ENCODE measurements at regions not wholly inside any gene's neighbourhood (a gene's known extent, or its start where the extent isn't known, plus 50 kb on each side); places are given as distances from the start of the nearest gene placed in this dataset.

- Histone ChIP-seq H3K27me3 (replicated peaks in 1 of 4; ENCODE audit: control extremely low read depth in 1 of 4, control insufficient read depth in 3 of 4, insufficient read depth in 4 of 4, low read length in 3 of 4) (no peaks in the 10 kb centered on the region), H3K9ac (ENCODE audit: low read length) (no peak overlapping the region), H3K27ac (ENCODE audit: low read length in 2 of 2) (no peak overlapping the region), H2AFZ (ENCODE audit: insufficient read depth, low read depth, low read length, poor library complexity, severe bottlenecking) (no peak overlapping the region), H3K79me2 (ENCODE audit: control insufficient read depth, insufficient read depth, low read length) (no peaks in the 10 kb centered on the region), H3K4me2 (replicated peaks; ENCODE audit: low read depth, low read length, poor library complexity, severe bottlenecking) (no peak overlapping the region), H3K4me1 (ENCODE audit: control insufficient read depth in 2 of 2, insufficient read depth in 2 of 2, low read length in 2 of 2) (no peaks in the 10 kb centered on the region), H3K9me3 (ENCODE audit: control extremely low read depth in 1 of 3, control insufficient read depth in 2 of 3, insufficient read depth in 1 of 3, low read length in 2 of 3) (no peaks in the 10 kb centered on the region), H3K4me3 (ENCODE audit: control extremely low read depth in 1 of 5, extremely low read depth in 1 of 5, insufficient read depth in 1 of 5, low read depth in 2 of 5, low read length in 4 of 5) (no peak overlapping the region), H4K20me1 (ENCODE audit: control insufficient read depth, insufficient read depth, low read length, poor library complexity, severe bottlenecking) (no peaks in the 10 kb centered on the region), H3K36me3 (replicated peaks in 1 of 2; ENCODE audit: control extremely low read depth in 1 of 2, control insufficient read depth in 1 of 2, extremely low read depth in 1 of 2, insufficient read depth in 2 of 2, low read length in 1 of 2) (no peaks in the 10 kb centered on the region)
- 93% methylated on average over 2 of the region's 6 CpGs for WGBS (ENCODE audit: insufficient coverage)
- Mint-ChIP-seq H3K27me3 (peaks cover 13% of the 10 kb centered on the region), H3K4me3 (no peak overlapping the region), H3K9me3 (ENCODE audit: insufficient read depth) (no peaks in the 10 kb centered on the region), H3K4me1 (no peaks in the 10 kb centered on the region), H3K27ac (no peak overlapping the region)
- ATAC-seq (ENCODE audit: low read depth) (no peak), DNase-seq (no peak)
- intact Hi-C loops (cut with micrococcal nuclease), result no loop called here
- POLR2A ChIA-PET, result no interaction called here
- TF ChIP-seq EZH2 (IDR thresholded peaks at IDR 0.05; ENCODE audit: borderline replicate concordance, insufficient read depth, low read depth, low read length, poor library complexity, severe bottlenecking), result no peak
- no peak for TF ChIP-seq CTCF (IDR thresholded peaks at IDR 0.05)
- CTCF ChIA-PET, result interaction anchor here (2.5 kb wide), 1 partner anchor 637 kb away, joined by 10 read pairs; no protein-coding TSS in a partner anchor
Measured at GRCh38 chr9:69965416-69966145, 78.1 kb upstream of the MAMDC2 start.

- intact Hi-C loops (cut with micrococcal nuclease), result no loop called here
- Histone ChIP-seq H3K79me2 (ENCODE audit: control insufficient read depth, insufficient read depth, low read length) (no peaks in the 10 kb centered on the region), H3K9me3 (ENCODE audit: control extremely low read depth in 1 of 3, control insufficient read depth in 2 of 3, insufficient read depth in 1 of 3, low read length in 2 of 3) (no peaks in the 10 kb centered on the region), H3K9ac (ENCODE audit: low read length) (no peak overlapping the region), H3K4me2 (replicated peaks; ENCODE audit: low read depth, low read length, poor library complexity, severe bottlenecking) (no peak overlapping the region), H3K27me3 (replicated peaks in 1 of 4; ENCODE audit: control extremely low read depth in 1 of 4, control insufficient read depth in 3 of 4, insufficient read depth in 4 of 4, low read length in 3 of 4) (no peaks in the 10 kb centered on the region), H2AFZ (ENCODE audit: insufficient read depth, low read depth, low read length, poor library complexity, severe bottlenecking) (no peak overlapping the region), H3K4me1 (ENCODE audit: control insufficient read depth in 2 of 2, insufficient read depth in 2 of 2, low read length in 2 of 2) (no peaks in the 10 kb centered on the region), H3K4me3 (ENCODE audit: control extremely low read depth in 1 of 5, extremely low read depth in 1 of 5, insufficient read depth in 1 of 5, low read depth in 2 of 5, low read length in 4 of 5) (no peak overlapping the region), H3K36me3 (replicated peaks in 1 of 2; ENCODE audit: control extremely low read depth in 1 of 2, control insufficient read depth in 1 of 2, extremely low read depth in 1 of 2, insufficient read depth in 2 of 2, low read length in 1 of 2) (no peaks in the 10 kb centered on the region), H3K27ac (ENCODE audit: low read length in 2 of 2) (no peak overlapping the region), H4K20me1 (ENCODE audit: control insufficient read depth, insufficient read depth, low read length, poor library complexity, severe bottlenecking) (no peaks in the 10 kb centered on the region)
- no peak overlapping the region for H3K27ac Mint-ChIP-seq
- H3K4me3 Mint-ChIP-seq, result no peak overlapping the region
- H3K27me3 Mint-ChIP-seq, result peaks cover 5% of the 10 kb centered on the region
- no peak for DNase-seq
- TF ChIP-seq CTCF (IDR thresholded peaks at IDR 0.05) (no peak), EZH2 (IDR thresholded peaks at IDR 0.05; ENCODE audit: borderline replicate concordance, insufficient read depth, low read depth, low read length, poor library complexity, severe bottlenecking) (no peak)
- ChIA-PET POLR2A (no interaction called here), CTCF (interaction anchor here (1.2 to 2.5 kb wide), 2 partner anchors 10 to 635 kb away, joined by 3 to 10 read pairs; no protein-coding TSS in a partner anchor)
- WGBS (ENCODE audit: insufficient coverage), result 40% methylated on average over 1 of the region's 1 CpG
- H3K4me1 Mint-ChIP-seq, result no peaks in the 10 kb centered on the region
- no peak for ATAC-seq (ENCODE audit: low read depth)
- no peaks in the 10 kb centered on the region for H3K9me3 Mint-ChIP-seq (ENCODE audit: insufficient read depth)
Measured at GRCh38 chr9:69967344-69967743, 76.3 kb upstream of the MAMDC2 start.

All from B cell (primary cell).